Right ventricle myocardium superior (tissue), 1 donor: ENCODE measurements at regions not wholly inside any gene's neighbourhood (a gene's known extent, or its start where the extent isn't known, plus 50 kb on each side); places are given as distances from the start of the nearest gene placed in this dataset.
"Not testable (repeated sequence)": the region's sequence is repeated elsewhere in the genome, so short reads cannot be mapped to it uniquely, and the experiment has no call there.

Experiments
- ATAC-seq: fragments of 200-7000 bp; cut with Tn5 transposase; one replicate; pipeline ENCODE4 v1.9.1; 2020; ENCODE audit warnings: mild to moderate bottlenecking; ENCODE audit not compliant: poor library complexity
- DNase-seq: peaks from one replicate; pipeline ENCODE4 v3.0.0-alpha.2; 2020
- intact Hi-C: fragments of 100-400 bp; cut with DNase I; formaldehyde crosslinking; loops from one replicate; pipeline ENCODE4 v1.11.2; 2022
- donor health status: DM: no; HTN: yes; CAD: no; lungs with severe emphysema.

DNA sequence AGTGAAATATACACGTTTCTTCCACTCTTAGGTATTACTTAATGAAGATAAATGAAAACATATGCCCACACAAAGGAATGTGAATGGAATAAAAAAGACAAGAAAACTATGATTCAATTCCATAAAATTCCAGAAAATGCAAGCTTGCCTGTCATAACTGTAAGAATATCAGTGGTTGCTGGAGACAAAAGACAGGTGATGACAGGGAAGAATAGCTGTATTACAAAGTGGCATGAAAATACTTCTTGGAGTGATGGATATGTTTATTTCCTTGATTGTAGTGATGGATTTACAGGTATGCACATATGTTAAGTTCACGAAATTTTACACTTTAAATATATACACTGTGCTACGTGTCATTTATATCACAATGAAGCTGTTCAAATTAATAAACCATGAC lies 553.3 kb downstream of the HTR1A start:
- ATAC-seq = no peak
- intact Hi-C loops = no loop called here
- DNase-seq = no peak

GRCh38 chr5:63401436-63402046 lies 560.7 kb downstream of the HTR1A start:
- ATAC-seq = no peak

DNA sequence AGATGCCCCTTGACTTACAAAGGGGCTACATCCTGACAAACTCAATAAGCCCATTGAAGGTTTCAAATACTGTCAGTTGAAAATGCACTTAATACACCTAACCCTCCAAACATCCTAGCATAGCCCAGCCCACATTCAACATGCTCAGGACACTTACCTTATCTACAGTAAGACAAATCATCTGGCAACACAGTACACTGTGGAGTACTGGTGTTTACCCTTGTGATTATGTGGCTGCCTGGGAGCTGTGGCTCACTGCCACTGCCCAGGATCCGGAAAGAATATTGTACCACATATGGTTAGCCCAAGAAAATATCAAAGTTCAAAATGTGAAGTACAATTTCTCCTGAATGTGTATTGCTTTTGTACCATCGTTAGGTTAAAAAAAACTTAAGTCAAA lies 562.2 kb downstream of the HTR1A start:
- DNase-seq = no peak
- intact Hi-C loops = no loop called here
- no peak for ATAC-seq

More at GRCh38 chr5:63401436-63402046, 560.7 kb downstream of the HTR1A start:
- intact Hi-C loops = no loop called here
- peak; percentile 47 for DNase-seq

- intact Hi-C loops = no loop called here
- DNase-seq = no peak
- no peak for ATAC-seq
Observed at GRCh38 chr5:63398346-63398745, 563.9 kb downstream of the HTR1A start.

DNA sequence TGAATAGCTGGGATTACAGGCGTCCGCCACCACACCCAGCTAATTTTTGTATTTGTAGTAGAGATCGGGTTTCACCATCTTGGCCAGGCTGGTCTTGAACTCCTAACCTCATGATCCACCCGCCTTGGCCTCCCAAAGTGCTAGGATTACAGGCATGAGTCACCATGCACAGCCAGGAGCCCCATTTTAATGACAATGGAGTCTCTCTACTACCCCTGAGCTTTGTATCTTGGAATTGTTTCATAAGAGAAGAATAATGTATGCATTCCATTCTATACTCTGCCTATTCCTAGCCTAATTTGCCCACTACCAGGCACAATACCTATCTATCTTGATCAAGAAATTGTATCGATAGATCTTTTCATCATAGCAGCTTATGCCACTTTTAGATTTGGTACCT lies 574.1 kb downstream of the HTR1A start:
- ATAC-seq, intact Hi-C loops, DNase-seq: not testable (repeated sequence)

GRCh38 chr5:63375851-63376250 lies 586.4 kb downstream of the HTR1A start:
- intact Hi-C loops = no loop called here
- DNase-seq (no peak), ATAC-seq (no peak)

GRCh38 chr5:63374085-63374484 lies 588.2 kb downstream of the HTR1A start:
- intact Hi-C loops = no loop called here
- DNase-seq = no peak
- ATAC-seq = no peak

DNA sequence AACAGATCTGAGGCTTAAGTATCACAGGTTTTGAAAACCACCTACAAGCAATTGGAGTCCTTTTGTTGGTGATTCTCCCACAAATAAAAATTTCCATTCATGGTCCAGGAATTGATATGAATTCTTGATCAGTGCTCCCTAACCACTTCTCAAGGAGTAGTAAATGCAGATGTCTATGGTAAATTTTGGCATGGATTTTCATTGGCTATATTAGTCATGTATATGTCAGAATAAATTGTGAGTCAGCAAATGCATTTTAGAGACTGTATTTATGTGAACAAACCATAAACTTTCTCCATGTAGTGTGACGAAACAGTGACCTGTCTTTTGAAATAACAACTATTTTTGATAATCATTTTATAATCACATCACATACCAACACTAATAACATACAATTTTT lies 611.1 kb downstream of the HTR1A start:
- intact Hi-C loops = no loop called here
- DNase-seq (no peak), ATAC-seq (no peak)

GRCh38 chr5:63346451-63346850 lies 615.8 kb downstream of the HTR1A start:
- DNase-seq = no peak
- no peak for ATAC-seq
- intact Hi-C loops = no loop called here

DNA sequence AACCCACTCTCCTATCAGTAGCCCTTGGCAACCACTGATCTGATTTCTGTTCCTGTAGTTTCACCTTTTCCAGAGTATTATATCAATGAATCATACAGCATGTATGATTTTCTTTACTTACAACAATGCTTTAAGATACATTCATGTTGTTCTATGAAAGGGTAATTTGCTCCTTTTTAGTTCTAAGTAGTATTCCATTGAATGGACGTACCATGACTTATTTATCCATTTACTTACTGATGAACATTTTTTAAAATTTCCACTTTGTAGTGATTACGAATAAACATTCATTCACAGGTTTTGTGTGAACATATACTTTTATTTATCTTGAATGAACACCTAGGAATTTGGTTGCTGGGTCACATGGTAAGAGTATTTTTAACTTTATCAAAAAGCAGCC lies 620.8 kb downstream of the HTR1A start:
- intact Hi-C loops = no loop called here
- no peak for ATAC-seq
- DNase-seq = no peak

- DNase-seq (no peak), ATAC-seq (no peak)
- intact Hi-C loops = no loop called here
Observed at GRCh38 chr5:63323926-63324325, 638.3 kb downstream of the HTR1A start.

- ATAC-seq (no peak), DNase-seq (no peak)
- intact Hi-C loops = no loop called here
Observed at GRCh38 chr5:63314551-63314950, 647.7 kb downstream of the HTR1A start.

DNA sequence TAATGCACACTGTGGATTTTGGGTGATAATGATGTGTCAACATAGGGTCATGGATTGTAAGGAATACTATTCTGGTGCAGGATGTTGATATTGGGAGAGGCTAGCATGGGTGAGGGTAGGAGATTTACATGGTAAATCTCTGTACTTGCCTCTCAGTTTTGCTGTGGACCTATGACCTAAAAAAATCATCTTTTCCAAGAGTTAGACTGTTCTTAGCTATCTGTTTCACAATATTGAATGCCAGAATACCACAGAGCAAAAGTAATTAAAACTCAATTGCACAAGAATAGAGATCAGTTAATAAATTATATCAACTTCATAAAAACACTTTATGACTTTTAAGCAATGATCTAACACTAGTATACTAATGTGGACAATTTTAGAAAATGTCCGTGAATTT lies 651.6 kb downstream of the HTR1A start:
- DNase-seq (no peak), ATAC-seq (no peak)
- intact Hi-C loops = no loop called here

GRCh38 chr5:63306909-63307308 lies 655.3 kb downstream of the HTR1A start:
- no peak for ATAC-seq
- intact Hi-C loops = no loop called here
- no peak for DNase-seq

- intact Hi-C loops = no loop called here
- no peak for DNase-seq
- no peak for ATAC-seq
Observed at GRCh38 chr5:63293317-63293716, 668.9 kb downstream of the HTR1A start.

DNA sequence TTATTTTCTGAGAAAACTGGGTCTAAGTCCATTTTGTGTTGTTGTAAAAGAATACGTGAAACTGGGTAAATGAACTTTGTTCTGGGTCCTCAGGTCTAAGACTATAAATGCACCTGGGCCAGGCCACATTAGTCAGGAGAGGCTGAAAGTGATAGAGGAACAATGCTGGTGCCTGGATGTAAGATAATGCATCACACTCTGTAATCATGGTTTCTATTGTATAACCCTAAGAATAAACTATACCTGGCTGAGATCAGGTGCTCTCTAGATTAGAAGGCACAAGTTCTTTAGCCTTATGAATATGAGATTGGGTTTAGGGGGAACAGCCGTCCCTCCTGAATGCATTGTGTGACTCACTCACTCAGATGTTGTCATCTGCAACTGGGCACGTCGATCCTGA lies 675.5 kb downstream of the HTR1A start:
- intact Hi-C loops = no loop called here
- no peak for DNase-seq
- no peak for ATAC-seq

DNA sequence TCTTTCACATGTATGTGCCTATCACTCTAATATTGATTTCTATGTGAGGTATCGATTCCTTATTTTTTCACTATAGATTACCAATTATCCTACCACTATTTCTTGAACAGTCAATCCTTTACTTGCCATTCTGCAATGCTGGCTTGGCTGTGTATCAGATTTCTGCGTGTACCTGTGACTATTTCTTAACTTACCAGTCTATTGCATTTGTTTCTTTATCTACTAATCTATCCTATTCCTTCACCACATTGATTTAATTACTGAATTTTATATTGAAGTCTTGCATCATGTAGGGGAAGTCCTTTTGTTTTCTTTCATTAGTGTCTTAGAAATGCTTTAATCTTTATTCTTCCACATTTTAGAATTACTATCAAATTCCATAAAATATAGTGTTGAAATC lies 684.8 kb downstream of the LRRC70 start:
- DNase-seq (no peak), ATAC-seq (no peak)
- intact Hi-C loops = no loop called here

- intact Hi-C loops = no loop called here
- DNase-seq = no peak
- ATAC-seq = no peak
Observed at GRCh38 chr5:63262185-63262981, 683.8 kb downstream of the LRRC70 start.

- intact Hi-C loops = no loop called here
- ATAC-seq = no peak
- DNase-seq = no peak
Observed at GRCh38 chr5:63261695-63262094, 683.1 kb downstream of the LRRC70 start.

- ATAC-seq = no peak
- no peak for DNase-seq
- intact Hi-C loops = no loop called here
Observed at GRCh38 chr5:63255594-63255993, 677.0 kb downstream of the LRRC70 start.

GRCh38 chr5:63250939-63251338 lies 672.3 kb downstream of the LRRC70 start:
- no peak for ATAC-seq
- intact Hi-C loops = no loop called here

More at GRCh38 chr5:63250939-63251338, 672.3 kb downstream of the LRRC70 start:
- DNase-seq = no peak
